ENCODE measurements at regions not wholly inside any gene's neighbourhood (a gene's known extent, or its start where the extent isn't known, plus 50 kb on each side); places are given as distances from the start of the nearest gene placed in this dataset.

DNA sequence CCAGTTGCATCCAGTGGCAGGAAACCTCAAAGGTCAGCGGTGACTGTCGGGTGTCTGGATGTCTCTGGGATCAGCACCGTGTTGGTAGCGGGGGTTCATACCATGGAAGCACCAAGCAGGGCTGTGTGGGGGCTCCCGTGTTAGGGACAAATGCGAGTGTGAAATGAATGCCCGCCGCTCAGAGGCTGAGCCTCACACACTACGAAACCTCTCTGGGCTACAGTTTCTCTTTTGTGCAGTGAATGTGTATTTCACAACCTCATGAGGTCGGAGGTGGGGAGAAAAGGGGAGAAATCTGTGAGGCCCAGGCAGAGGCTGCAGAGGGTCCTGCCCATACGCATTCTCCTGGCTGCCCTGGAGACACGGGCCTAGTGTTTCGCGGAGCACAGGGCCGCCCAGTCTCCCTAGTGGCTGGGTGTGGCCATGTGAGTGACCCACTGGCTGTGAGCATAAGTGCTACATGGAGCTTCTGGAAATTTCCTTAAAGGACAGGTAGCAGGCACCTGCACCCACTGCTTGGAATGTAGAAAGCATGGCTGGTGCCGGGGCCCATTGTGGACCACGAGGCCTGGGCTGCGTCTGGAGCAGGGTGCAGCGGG lies 138.0 kb upstream of the GLI2 start (continued):
- TF ChIP-seq, protein P1, sequence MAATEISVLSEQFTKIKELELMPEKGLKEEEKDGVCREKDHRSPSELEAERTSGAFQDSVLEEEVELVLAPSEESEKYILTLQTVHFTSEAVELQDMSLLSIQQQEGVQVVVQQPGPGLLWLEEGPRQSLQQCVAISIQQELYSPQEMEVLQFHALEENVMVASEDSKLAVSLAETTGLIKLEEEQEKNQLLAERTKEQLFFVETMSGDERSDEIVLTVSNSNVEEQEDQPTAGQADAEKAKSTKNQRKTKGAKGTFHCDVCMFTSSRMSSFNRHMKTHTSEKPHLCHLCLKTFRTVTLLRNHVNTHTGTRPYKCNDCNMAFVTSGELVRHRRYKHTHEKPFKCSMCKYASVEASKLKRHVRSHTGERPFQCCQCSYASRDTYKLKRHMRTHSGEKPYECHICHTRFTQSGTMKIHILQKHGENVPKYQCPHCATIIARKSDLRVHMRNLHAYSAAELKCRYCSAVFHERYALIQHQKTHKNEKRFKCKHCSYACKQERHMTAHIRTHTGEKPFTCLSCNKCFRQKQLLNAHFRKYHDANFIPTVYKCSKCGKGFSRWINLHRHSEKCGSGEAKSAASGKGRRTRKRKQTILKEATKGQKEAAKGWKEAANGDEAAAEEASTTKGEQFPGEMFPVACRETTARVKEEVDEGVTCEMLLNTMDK (IDR thresholded peaks at IDR 0.05; ENCODE audit: borderline replicate concordance, insufficient read depth, low read depth, low read length, poor library complexity, severe bottlenecking): no peak
- TF ChIP-seq BDP1 (IDR thresholded peaks at IDR 0.05; ENCODE audit: insufficient read depth, insufficient read length) (no peak), TCF7L2 (IDR thresholded peaks at IDR 0.05; ENCODE audit: low read depth, low read length) (no peak), MAZ (CRISPR knock-in tag; conservative IDR thresholded peaks at IDR 0.05 in 1 of 2, IDR thresholded peaks at IDR 0.05 in 1 of 2) (no peak), ZBTB1 (CRISPR knock-in tag; IDR thresholded peaks at IDR 0.05; ENCODE audit: borderline replicate concordance, low read depth) (no peak)

DNA sequence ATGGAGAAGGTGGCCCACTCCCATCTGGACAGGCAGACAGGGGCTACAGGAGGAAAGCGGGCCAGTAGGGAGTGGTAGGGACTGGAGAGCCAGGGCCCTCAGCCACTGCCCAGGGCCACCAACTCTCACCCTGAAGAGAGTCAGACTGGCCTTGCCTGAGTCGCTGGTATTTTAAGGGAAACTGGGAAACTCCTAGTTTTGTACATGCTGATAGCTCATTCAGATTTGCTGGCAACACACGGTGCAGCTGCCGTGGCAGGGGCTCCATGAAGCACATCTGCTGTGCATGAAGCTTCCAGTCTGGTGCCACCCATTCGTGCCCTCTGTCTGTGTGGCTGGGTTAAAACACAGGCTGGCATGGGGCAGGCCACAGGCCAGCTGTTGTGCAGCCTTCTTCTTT lies 137.3 kb upstream of the GLI2 start:
- no peak for ATAC-seq
- no peaks in the 10 kb centered on the region for H3K9me1 ChIP-seq (ENCODE audit: control insufficient read depth, insufficient read depth, low read length)
- WGBS (ENCODE audit: insufficient coverage, low coverage, missing lambda C conversion rate): 0% methylated on average over 4 of the region's 5 CpGs
- H3K4me1 ChIP-seq (replicated peaks in 1 of 2; ENCODE audit: control insufficient read depth in 2 of 2, insufficient read depth in 2 of 2, low read length in 2 of 2): no peaks in the 10 kb centered on the region
- intact Hi-C loops (cut with micrococcal nuclease) (no loop called here), in situ Hi-C loops (cut with MboI) (no loop called here)
- DNase-seq (ENCODE audit: extremely low read depth in 1 of 4, low spot score in 3 of 4): no peak
- no peak overlapping the region for H3K9ac ChIP-seq (ENCODE audit: insufficient read depth in 1 of 2, low read depth in 2 of 2, low read length in 2 of 2)
- FAIRE-seq: no peak
- POLR2A ChIA-PET: no interaction called here
- no peaks in the 10 kb centered on the region for H3K79me2 ChIP-seq (ENCODE audit: control insufficient read depth, insufficient read depth, low read length)
- H2AFZ ChIP-seq (ENCODE audit: low read depth, low read length): no peak overlapping the region
- no peaks in the 10 kb centered on the region for H3K36me3 ChIP-seq (ENCODE audit: control insufficient read depth, insufficient read depth, low read length)
- H3K27ac ChIP-seq (ENCODE audit: extremely low read depth, low read depth, low read length): no peak overlapping the region
- CTCF ChIA-PET (ENCODE audit: low intra/inter-chr PET ratio): interaction anchor here (0.5 kb wide), 1 partner anchor 86 kb away, joined by 5 read pairs; no protein-coding TSS in a partner anchor
- no peaks in the 10 kb centered on the region for H3K9me3 ChIP-seq (replicated peaks; ENCODE audit: control insufficient read depth, insufficient read depth, low read depth, low read length)
- BruUV-seq (replicated peaks): no TSS peak
- 0 out of 2 replicates have a peak, but pooled peaks cover 5% of the 10 kb centered on the region for H4K20me1 ChIP-seq (replicated peaks; ENCODE audit: control insufficient read depth, insufficient read depth, low read length)
- H3K27me3 ChIP-seq (ENCODE audit: control insufficient read depth in 2 of 2, insufficient read depth in 2 of 2, low read length in 2 of 2): peaks cover 6 to 80% of the 10 kb centered on the region in 2 experiments; a peak in 3 of 5 replicates
- no peak overlapping the region for H3K4me2 ChIP-seq (ENCODE audit: insufficient read depth, low read length)
- H3K4me3 ChIP-seq: no peak overlapping the region
- TF ChIP-seq, protein P2, sequence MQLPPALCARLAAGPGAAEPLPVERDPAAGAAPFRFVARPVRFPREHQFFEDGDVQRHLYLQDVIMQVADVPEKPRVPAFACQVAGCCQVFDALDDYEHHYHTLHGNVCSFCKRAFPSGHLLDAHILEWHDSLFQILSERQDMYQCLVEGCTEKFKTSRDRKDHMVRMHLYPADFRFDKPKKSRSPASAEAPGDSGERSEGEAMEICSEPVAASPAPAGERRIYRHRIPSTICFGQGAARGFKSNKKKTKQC (CRISPR knock-in tag; IDR thresholded peaks at IDR 0.05): no peak
- no peak for TF ChIP-seq DACH1 (IDR thresholded peaks at IDR 0.05; ENCODE audit: partially characterized antibody)
- no peak for TF ChIP-seq SMC3 (conservative IDR thresholded peaks at IDR 0.05; ENCODE audit: insufficient read depth, low read depth, low read length)
- TF ChIP-seq, protein P3, sequence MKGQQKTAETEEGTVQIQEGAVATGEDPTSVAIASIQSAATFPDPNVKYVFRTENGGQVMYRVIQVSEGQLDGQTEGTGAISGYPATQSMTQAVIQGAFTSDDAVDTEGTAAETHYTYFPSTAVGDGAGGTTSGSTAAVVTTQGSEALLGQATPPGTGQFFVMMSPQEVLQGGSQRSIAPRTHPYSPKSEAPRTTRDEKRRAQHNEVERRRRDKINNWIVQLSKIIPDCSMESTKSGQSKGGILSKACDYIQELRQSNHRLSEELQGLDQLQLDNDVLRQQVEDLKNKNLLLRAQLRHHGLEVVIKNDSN (CRISPR knock-in tag; IDR thresholded peaks at IDR 0.05): no peak
- TF ChIP-seq POLR3G (IDR thresholded peaks at IDR 0.05; ENCODE audit: extremely low read depth, insufficient read length, insufficient replicate concordance): no peak
- TF ChIP-seq, protein P4, sequence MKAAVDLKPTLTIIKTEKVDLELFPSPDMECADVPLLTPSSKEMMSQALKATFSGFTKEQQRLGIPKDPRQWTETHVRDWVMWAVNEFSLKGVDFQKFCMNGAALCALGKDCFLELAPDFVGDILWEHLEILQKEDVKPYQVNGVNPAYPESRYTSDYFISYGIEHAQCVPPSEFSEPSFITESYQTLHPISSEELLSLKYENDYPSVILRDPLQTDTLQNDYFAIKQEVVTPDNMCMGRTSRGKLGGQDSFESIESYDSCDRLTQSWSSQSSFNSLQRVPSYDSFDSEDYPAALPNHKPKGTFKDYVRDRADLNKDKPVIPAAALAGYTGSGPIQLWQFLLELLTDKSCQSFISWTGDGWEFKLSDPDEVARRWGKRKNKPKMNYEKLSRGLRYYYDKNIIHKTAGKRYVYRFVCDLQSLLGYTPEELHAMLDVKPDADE (conservative IDR thresholded peaks at IDR 0.05; ENCODE audit: control insufficient read depth, low read depth, low read length): no peak
- no peak for TF ChIP-seq FOSL1 (tag; conservative IDR thresholded peaks at IDR 0.05)
- TF ChIP-seq JUNB (CRISPR knock-in tag; conservative IDR thresholded peaks at IDR 0.05): no peak
- TF ChIP-seq POLR2AphosphoS5 (IDR thresholded peaks at IDR 0.05; ENCODE audit: control insufficient read depth, insufficient read depth, low read depth, low read length): no peak
- TF ChIP-seq YY1 (IDR thresholded peaks at IDR 0.05; ENCODE audit: borderline replicate concordance in 1 of 3, control insufficient read depth in 1 of 3, extremely low read depth in 1 of 3, insufficient read depth in 3 of 3, insufficient read length in 1 of 3, insufficient replicate concordance in 2 of 3, low read depth in 1 of 3, low read length in 2 of 3): no peak
